MG63 (cell line): ENCODE measurements at regions not wholly inside any gene's neighbourhood (a gene's known extent, or its start where the extent isn't known, plus 50 kb on each side); places are given as distances from the start of the nearest gene placed in this dataset.
A peak's percentile ranks its signal among the peaks of the same experiment; 100 is the strongest.
"Not testable (repeated sequence)": the region's sequence is repeated elsewhere in the genome, so short reads cannot be mapped to it uniquely, and the experiment has no call there.

Experiments used
- DNase-seq: peaks from one replicate; pipeline ENCODE4 v3.0.0-alpha.2; 2020
- H3K27me3 ChIP-seq: fragments of 250-450 bp; sonication (Bioruptor Pico); 2 replicates; pipeline ENCODE4 v1.5.1; 2020; ENCODE audit warnings: mild to moderate bottlenecking, moderate library complexity
- H3K36me3 ChIP-seq: fragments of 250-450 bp; sonication (Bioruptor Pico); 2 replicates; pipeline ENCODE4 v1.5.1; 2020; ENCODE audit warnings: mild to moderate bottlenecking, moderate library complexity
- H3K4me3 ChIP-seq: fragments of 250-450 bp; sonication (Bioruptor Pico); 2 replicates; pipeline ENCODE4 v1.5.1; 2020; ENCODE audit warnings: mild to moderate bottlenecking, moderate library complexity
- H3K9me3 ChIP-seq: fragments of 250-450 bp; sonication (Bioruptor Pico); 2 replicates; pipeline ENCODE4 v1.5.1; 2020; ENCODE audit warnings: mild to moderate bottlenecking, moderate library complexity

- Histone ChIP-seq H3K36me3 (peaks cover 23% of the 10 kb centered on the region), H3K4me3 (peak overlapping the region; percentile 62), H3K9me3 (0 out of 2 replicates have a peak, but pooled peaks cover 2% of the 10 kb centered on the region), H3K27me3 (no peaks in the 10 kb centered on the region)
- peak; percentile 99 for DNase-seq
These were observed 79.6 kb upstream of the FREM1 start for GRCh38 chr9:14989811-14990210.

DNA sequence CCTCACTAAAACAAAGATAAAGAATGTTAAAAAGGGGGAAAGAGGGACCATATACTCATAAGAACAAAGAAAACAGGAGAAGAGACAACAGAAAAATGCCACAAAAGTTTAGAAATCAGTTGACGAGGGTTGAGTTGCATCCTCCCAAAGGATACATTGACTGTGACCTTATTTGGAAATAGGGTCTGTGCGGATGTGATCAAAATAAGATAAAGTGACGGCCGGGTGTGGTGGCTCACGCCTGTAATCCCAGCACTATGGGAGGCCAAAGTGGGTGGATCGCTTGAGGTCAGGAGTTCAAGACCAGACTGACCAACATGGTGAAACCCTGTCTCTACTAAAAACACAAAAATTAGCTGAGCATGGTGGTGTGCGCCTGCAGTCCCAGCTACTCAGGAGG, 79.1 kb upstream of the FREM1 start:
- not testable (repeated sequence) for H3K27me3 ChIP-seq, H3K9me3 ChIP-seq, DNase-seq
- H3K36me3 ChIP-seq = peaks cover 28% of the 10 kb centered on the region
- peak overlapping the region; percentile 62; the same call in 1 of the 2 replicates for H3K4me3 ChIP-seq

GRCh38 chr9:14987858-14988257, 77.6 kb upstream of the FREM1 start:
- DNase-seq = no peak
- H3K4me3 ChIP-seq = no peak overlapping the region
- no peaks in the 10 kb centered on the region for H3K27me3 ChIP-seq
- 0 out of 2 replicates have a peak, but pooled peaks cover 2% of the 10 kb centered on the region for H3K9me3 ChIP-seq
- peaks cover 30% of the 10 kb centered on the region for H3K36me3 ChIP-seq

GRCh38 chr9:14985419-14985818, 75.2 kb upstream of the FREM1 start:
- Histone ChIP-seq H3K4me3 (no peak overlapping the region), H3K27me3 (no peaks in the 10 kb centered on the region), H3K36me3 (peaks cover 40% of the 10 kb centered on the region), H3K9me3 (no peaks in the 10 kb centered on the region)
- peak; percentile 53 for DNase-seq

DNA sequence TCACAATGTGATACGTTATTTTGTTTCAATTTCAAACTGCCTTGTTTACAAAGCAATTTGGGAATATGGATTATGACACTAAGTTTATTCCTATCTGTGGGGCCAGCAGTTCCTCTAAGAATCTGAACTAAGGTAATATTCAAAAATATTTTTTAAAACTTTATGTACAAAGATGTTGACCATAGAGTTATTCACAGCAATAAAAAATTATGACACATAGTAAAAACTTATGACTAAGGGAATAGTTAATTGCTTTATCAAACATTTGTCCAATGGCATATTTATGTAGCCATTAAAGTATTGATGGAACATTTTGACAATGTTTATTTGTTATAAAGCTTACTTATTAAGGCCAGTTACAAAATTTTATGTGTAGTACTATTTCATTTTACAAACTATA, 73.4 kb upstream of the FREM1 start:
- DNase-seq = no peak
- Histone ChIP-seq H3K9me3 (no peaks in the 10 kb centered on the region), H3K4me3 (no peak overlapping the region), H3K27me3 (no peaks in the 10 kb centered on the region), H3K36me3 (peaks cover 40% of the 10 kb centered on the region)

- no peak for DNase-seq
- peaks cover 35% of the 10 kb centered on the region for H3K36me3 ChIP-seq
- no peaks in the 10 kb centered on the region for H3K9me3 ChIP-seq
- no peak overlapping the region for H3K4me3 ChIP-seq
- no peaks in the 10 kb centered on the region for H3K27me3 ChIP-seq
These were observed 71.2 kb upstream of the FREM1 start for GRCh38 chr9:14981291-14981950.

DNA sequence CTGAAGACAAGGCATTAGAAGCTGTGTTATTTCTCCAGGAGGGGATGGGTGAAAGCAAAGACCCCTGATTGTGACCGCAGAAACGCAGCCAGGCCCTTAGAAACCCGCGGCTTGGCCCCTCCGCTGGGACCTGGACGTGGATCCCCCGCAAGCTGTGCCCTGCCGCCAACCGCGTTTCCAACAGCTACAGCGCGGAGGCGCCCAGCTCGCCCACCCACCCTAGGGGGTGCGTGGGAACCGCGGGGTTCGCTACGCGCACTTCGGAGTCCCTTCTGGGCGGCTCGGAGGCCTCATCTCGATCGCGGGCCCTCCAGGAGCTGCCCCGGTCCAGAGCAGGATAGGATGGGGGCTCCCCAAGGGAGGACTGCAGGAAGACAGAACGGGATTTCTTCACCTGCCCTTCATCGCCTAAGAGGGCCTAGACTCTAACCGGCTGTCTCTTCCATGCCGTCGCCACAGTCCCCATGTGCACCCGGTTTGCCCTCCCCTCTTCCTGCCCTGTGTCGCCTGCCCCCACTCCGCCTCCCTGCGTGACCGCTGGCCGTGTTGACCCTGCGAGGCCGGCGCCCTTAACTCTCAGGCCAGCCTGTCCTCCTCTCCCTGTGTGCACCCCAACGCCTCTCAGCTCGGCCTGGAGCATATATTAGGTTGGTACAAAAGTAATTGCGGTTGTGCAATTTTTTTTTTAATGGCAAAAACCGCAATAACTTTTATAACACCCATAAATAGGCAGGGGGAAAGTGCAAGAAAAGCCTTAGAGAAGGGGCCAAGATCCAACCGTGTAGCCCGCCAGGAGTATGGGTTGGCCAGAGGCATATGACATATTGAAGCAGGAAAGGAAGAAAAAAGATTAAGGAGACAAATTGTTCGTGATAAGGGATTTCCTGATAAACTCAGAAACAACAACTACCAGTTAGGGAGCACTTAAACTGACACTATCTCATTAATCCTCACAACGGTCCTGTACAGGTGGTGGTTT, 68.1 kb upstream of the FREM1 start:
- Histone ChIP-seq H3K36me3 (peaks cover 18% of the 10 kb centered on the region), H3K27me3 (no peaks in the 10 kb centered on the region), H3K4me3 (no peak overlapping the region), H3K9me3 (no peaks in the 10 kb centered on the region)
- no peak for DNase-seq

DNA sequence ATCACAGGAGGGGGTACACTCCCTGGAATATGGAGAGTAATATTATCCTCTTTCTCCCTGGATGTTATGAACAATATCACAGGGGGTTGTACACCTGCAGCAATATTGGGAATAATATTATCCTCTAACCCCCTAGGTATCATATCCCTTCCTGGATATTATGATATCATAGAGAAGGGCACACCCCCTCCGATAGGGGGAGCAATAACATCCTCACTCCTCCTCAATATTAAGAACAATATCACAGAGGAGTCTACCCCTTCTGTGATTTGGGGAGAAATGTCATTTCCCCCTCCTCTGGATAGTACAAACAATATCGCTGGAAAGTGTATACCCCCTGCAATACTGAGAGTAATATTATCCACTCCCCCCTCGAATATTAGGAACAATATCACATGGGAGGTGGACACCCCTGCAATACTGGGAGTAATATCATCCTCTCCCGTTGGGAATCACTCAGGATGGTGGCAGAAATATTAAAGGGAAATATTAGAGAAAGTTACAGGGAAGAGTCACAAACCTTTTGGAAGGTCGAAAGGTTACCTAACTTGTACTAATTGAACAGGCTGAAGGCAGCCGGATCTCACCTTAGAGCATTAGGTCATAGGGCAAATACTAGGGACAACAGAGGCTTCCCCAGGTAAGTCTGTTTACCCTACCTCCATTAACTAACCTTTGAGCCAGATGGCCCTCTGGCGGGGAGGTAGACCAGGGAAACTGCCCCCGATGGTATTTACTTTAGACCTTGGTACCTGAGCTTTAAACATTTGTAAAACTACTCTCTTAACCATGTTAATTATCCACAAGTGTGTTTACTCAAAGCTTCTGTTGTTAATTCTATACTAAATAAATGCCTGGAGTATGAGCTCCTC, 57.5 kb upstream of the FREM1 start:
- Histone ChIP-seq H3K4me3 (no peak overlapping the region), H3K36me3 (no peaks in the 10 kb centered on the region), H3K9me3 (no peaks in the 10 kb centered on the region), H3K27me3 (no peaks in the 10 kb centered on the region)
- DNase-seq = no peak

DNA sequence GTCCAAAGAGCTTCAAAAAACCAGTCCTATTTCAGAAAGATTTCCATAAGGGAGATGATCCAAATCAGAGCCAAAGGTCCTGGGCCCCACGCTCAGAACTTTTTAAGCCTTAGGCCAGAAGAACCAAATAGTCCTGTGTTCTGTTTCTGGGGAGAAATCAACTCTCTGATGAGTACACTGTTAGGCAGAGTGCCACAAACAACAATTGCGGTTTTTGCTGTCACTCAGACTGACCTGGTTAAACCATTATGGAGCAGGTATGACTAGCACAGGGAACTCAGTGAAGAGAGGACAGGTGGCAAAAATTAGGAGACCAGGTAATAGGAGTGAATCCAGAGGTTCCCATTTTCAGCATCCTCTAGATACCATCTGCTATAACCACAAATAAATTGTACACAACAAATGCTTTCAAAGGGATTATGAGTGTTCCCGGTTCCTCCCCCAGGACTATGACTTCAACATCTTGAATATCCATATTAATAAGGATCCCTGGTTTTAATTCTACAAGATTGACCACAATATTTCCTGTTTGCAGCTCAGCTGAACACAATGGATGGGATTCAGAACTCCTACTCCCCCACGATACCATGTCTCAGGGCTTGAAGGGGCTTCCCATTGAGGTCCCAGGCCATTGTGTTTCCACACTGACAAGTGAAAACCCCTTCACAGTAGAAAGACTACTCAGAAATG, 52.1 kb upstream of the FREM1 start:
- Histone ChIP-seq H3K4me3 (no peak overlapping the region), H3K27me3 (no peaks in the 10 kb centered on the region), H3K36me3 (no peaks in the 10 kb centered on the region; the same call in none of the 2 replicates), H3K9me3 (no peaks in the 10 kb centered on the region)
- DNase-seq = no peak

DNA sequence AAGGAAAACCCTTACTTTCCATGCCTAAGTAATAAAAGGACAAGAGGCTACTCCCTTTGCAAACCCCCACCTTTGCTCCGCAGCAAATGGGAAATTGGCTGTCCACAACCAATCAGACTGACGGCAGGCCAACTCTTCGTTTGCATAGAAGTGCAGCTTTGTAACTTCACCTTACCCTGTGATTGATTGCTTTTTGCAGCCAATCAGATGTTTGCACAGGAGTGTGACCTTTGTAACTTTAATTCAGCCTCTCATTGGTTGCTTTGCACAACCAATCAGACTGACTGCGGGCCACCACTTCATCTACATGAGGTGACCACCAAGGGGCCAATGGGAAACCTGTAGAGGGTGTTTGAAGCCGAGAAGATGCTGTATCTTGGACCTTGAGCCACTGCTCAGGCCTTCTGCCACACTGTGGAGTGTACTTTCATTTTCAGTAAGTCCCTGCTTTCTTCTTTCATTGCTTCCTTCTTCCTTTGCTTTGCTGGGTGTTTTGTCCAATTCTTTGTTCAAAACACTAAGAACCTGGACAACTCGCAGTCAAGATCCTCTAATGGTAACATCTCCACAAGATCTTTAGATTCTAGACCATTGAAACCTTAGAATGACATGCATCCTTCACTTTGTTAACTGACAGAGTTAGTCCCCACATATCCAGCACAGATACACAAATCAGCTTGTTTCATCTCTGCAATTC, 51.3 kb upstream of the FREM1 start:
- H3K36me3 ChIP-seq = no peaks in the 10 kb centered on the region; the same call in none of the 2 replicates
- H3K9me3 ChIP-seq = no peaks in the 10 kb centered on the region
- DNase-seq = no peak
- no peaks in the 10 kb centered on the region for H3K27me3 ChIP-seq
- no peak overlapping the region for H3K4me3 ChIP-seq

GRCh38 chr9:14960881-14961280, 50.7 kb upstream of the FREM1 start:
- no peak for DNase-seq
- Histone ChIP-seq H3K27me3 (no peaks in the 10 kb centered on the region), H3K9me3 (no peaks in the 10 kb centered on the region), H3K36me3 (no peaks in the 10 kb centered on the region; the same call in none of the 2 replicates), H3K4me3 (no peak overlapping the region)
